ENCODE measurements at regions not wholly inside any gene's neighbourhood (a gene's known extent, or its start where the extent isn't known, plus 50 kb on each side); places are given as distances from the start of the nearest gene placed in this dataset.

GRCh38 chr12:116436561-116437249 lies 122.5 kb upstream of the MAP1LC3B2 start:
- no peak overlapping the region for H3K4me3 ChIP-seq (ENCODE audit: low read depth, low read length)

GRCh38 chr12:116441292-116441691 lies 117.9 kb upstream of the MAP1LC3B2 start:
- TF ChIP-seq MYC (IDR thresholded peaks at IDR 0.05; ENCODE audit: low read depth, low read length) (no peak), CTCF (IDR thresholded peaks at IDR 0.05; ENCODE audit: low read depth, low read length) (no peak), POLR2A (IDR thresholded peaks at IDR 0.05; ENCODE audit: extremely low read depth, insufficient read length) (no peak), MAX (IDR thresholded peaks at IDR 0.05; ENCODE audit: low read depth, low read length) (no peak)
- peak; percentile 28 for DNase-seq (ENCODE audit: low read depth)
- H3K4me3 ChIP-seq (ENCODE audit: low read depth, low read length): no peak overlapping the region

More at GRCh38 chr12:116436561-116437249, 122.5 kb upstream of the MAP1LC3B2 start:
- TF ChIP-seq POLR2A (IDR thresholded peaks at IDR 0.05; ENCODE audit: extremely low read depth, insufficient read length): no peak
- no peak for TF ChIP-seq CTCF (IDR thresholded peaks at IDR 0.05; ENCODE audit: low read depth, low read length)
- TF ChIP-seq MAX (IDR thresholded peaks at IDR 0.05; ENCODE audit: low read depth, low read length): no peak
- no peak for TF ChIP-seq MYC (IDR thresholded peaks at IDR 0.05; ENCODE audit: low read depth, low read length)
- DNase-seq (ENCODE audit: low read depth): no peak

- H3K4me3 ChIP-seq (ENCODE audit: low read depth, low read length): no peak overlapping the region
- TF ChIP-seq POLR2A (IDR thresholded peaks at IDR 0.05; ENCODE audit: extremely low read depth, insufficient read length) (no peak), MYC (IDR thresholded peaks at IDR 0.05; ENCODE audit: low read depth, low read length) (no peak), CTCF (IDR thresholded peaks at IDR 0.05; ENCODE audit: low read depth, low read length) (no peak), MAX (IDR thresholded peaks at IDR 0.05; ENCODE audit: low read depth, low read length) (no peak)
- DNase-seq (ENCODE audit: low read depth): no peak
These were observed 116.9 kb upstream of the MAP1LC3B2 start for GRCh38 chr12:116442304-116442703.

- DNase-seq (ENCODE audit: low read depth): peak; percentile 33
- H3K4me3 ChIP-seq (ENCODE audit: low read depth, low read length): no peak overlapping the region
- TF ChIP-seq CTCF (IDR thresholded peaks at IDR 0.05; ENCODE audit: low read depth, low read length) (no peak), MAX (IDR thresholded peaks at IDR 0.05; ENCODE audit: low read depth, low read length) (no peak), POLR2A (IDR thresholded peaks at IDR 0.05; ENCODE audit: extremely low read depth, insufficient read length) (no peak), MYC (IDR thresholded peaks at IDR 0.05; ENCODE audit: low read depth, low read length) (no peak)
These were observed 116.2 kb upstream of the MAP1LC3B2 start for GRCh38 chr12:116442946-116443345.

- DNase-seq (ENCODE audit: low read depth): peak; percentile 95
- H3K4me3 ChIP-seq (ENCODE audit: low read depth, low read length): no peak overlapping the region
- TF ChIP-seq POLR2A (IDR thresholded peaks at IDR 0.05; ENCODE audit: extremely low read depth, insufficient read length) (peak; percentile 24), CTCF (IDR thresholded peaks at IDR 0.05; ENCODE audit: low read depth, low read length) (no peak), MYC (IDR thresholded peaks at IDR 0.05; ENCODE audit: low read depth, low read length) (peak; percentile 30; the same call in 1 of the 2 replicates), MAX (IDR thresholded peaks at IDR 0.05; ENCODE audit: low read depth, low read length) (peak; percentile 25; the same call in 1 of the 2 replicates)
These were observed 115.2 kb upstream of the MAP1LC3B2 start for GRCh38 chr12:116443821-116444589.
